H7 (cell line): ENCODE measurements at regions not wholly inside any gene's neighbourhood (a gene's known extent, or its start where the extent isn't known, plus 50 kb on each side); places are given as distances from the start of the nearest gene placed in this dataset.

ENCODE experiments used
- DNase-seq: peaks from one replicate; pipeline ENCODE4 v3.0.0; 2012
- H3K27me3 ChIP-seq: 2 replicates; pipeline ENCODE4 v1.6.0; 2011; ENCODE audit warnings: mild to moderate bottlenecking, low read length; ENCODE audit not compliant: control insufficient read depth, insufficient read depth
- H3K36me3 ChIP-seq: replicated peaks from 2 replicates; pipeline ENCODE4 v1.5.1; 2011; ENCODE audit warnings: low read length; ENCODE audit not compliant: control insufficient read depth, insufficient read depth
- H3K4me3 ChIP-seq: 2 replicates; pipeline ENCODE4 v1.5.1; 2011; ENCODE audit warnings: low read depth, mild to moderate bottlenecking, control low read depth, low read length, moderate library complexity; ENCODE audit not compliant: insufficient read depth

- Histone ChIP-seq H3K4me3 (no peak overlapping the region), H3K27me3 (no peaks in the 10 kb centered on the region), H3K36me3 (no peaks in the 10 kb centered on the region)
- no peak for DNase-seq
These were observed 309.9 kb upstream of the MGMT start for GRCh38 chr10:129157185-129157584.

GRCh38 chr10:129161150-129161549 lies 305.9 kb upstream of the MGMT start:
- DNase-seq, result peak; percentile 66
- no peaks in the 10 kb centered on the region for H3K36me3 ChIP-seq
- no peak overlapping the region for H3K4me3 ChIP-seq
- H3K27me3 ChIP-seq, result no peaks in the 10 kb centered on the region

- Histone ChIP-seq H3K4me3 (no peak overlapping the region), H3K27me3 (no peaks in the 10 kb centered on the region), H3K36me3 (no peaks in the 10 kb centered on the region)
- DNase-seq, result no peak
These were observed 303.5 kb upstream of the MGMT start for GRCh38 chr10:129163531-129163930.

- no peaks in the 10 kb centered on the region for H3K36me3 ChIP-seq
- H3K4me3 ChIP-seq, result no peak overlapping the region
- H3K27me3 ChIP-seq, result no peaks in the 10 kb centered on the region
- no peak for DNase-seq
These were observed 301.8 kb upstream of the MGMT start for GRCh38 chr10:129165076-129165720.

- Histone ChIP-seq H3K36me3 (no peaks in the 10 kb centered on the region), H3K27me3 (no peaks in the 10 kb centered on the region), H3K4me3 (no peak overlapping the region)
- DNase-seq, result no peak
These were observed 301.3 kb upstream of the MGMT start for GRCh38 chr10:129165770-129166169.

- Histone ChIP-seq H3K4me3 (no peak overlapping the region), H3K27me3 (no peaks in the 10 kb centered on the region), H3K36me3 (no peaks in the 10 kb centered on the region)
- DNase-seq, result no peak
These were observed 298.4 kb upstream of the MGMT start for GRCh38 chr10:129168660-129169059.

GRCh38 chr10:129169115-129169514 lies 297.9 kb upstream of the MGMT start:
- H3K36me3 ChIP-seq, result no peaks in the 10 kb centered on the region
- no peak overlapping the region for H3K4me3 ChIP-seq
- no peaks in the 10 kb centered on the region for H3K27me3 ChIP-seq
- no peak for DNase-seq

GRCh38 chr10:129170812-129171211 lies 296.2 kb upstream of the MGMT start:
- no peak overlapping the region for H3K4me3 ChIP-seq

GRCh38 chr10:129171812-129172211 lies 295.2 kb upstream of the MGMT start:
- Histone ChIP-seq H3K36me3 (no peaks in the 10 kb centered on the region), H3K27me3 (no peaks in the 10 kb centered on the region), H3K4me3 (no peak overlapping the region)
- no peak for DNase-seq

More at GRCh38 chr10:129170812-129171211, 296.2 kb upstream of the MGMT start:
- Histone ChIP-seq H3K36me3 (no peaks in the 10 kb centered on the region), H3K27me3 (no peaks in the 10 kb centered on the region)
- no peak for DNase-seq

- DNase-seq, result no peak
These were observed 292.6 kb upstream of the MGMT start for GRCh38 chr10:129174232-129175014.

GRCh38 chr10:129179245-129179971 lies 287.6 kb upstream of the MGMT start:
- H3K36me3 ChIP-seq, result no peaks in the 10 kb centered on the region
- DNase-seq, result no peak

More at GRCh38 chr10:129174232-129175014, 292.6 kb upstream of the MGMT start:
- Histone ChIP-seq H3K27me3 (no peaks in the 10 kb centered on the region), H3K4me3 (no peak overlapping the region), H3K36me3 (no peaks in the 10 kb centered on the region)

GRCh38 chr10:129179972-129180678 lies 286.9 kb upstream of the MGMT start:
- Histone ChIP-seq H3K27me3 (no peaks in the 10 kb centered on the region), H3K36me3 (no peaks in the 10 kb centered on the region), H3K4me3 (no peak overlapping the region)
- DNase-seq, result no peak

More at GRCh38 chr10:129179245-129179971, 287.6 kb upstream of the MGMT start:
- Histone ChIP-seq H3K27me3 (no peaks in the 10 kb centered on the region), H3K4me3 (no peak overlapping the region)

GRCh38 chr10:129184196-129184595 lies 282.8 kb upstream of the MGMT start:
- Histone ChIP-seq H3K4me3 (no peak overlapping the region), H3K36me3 (no peaks in the 10 kb centered on the region), H3K27me3 (no peaks in the 10 kb centered on the region)
- no peak for DNase-seq

GRCh38 chr10:129187331-129187730 lies 279.7 kb upstream of the MGMT start:
- DNase-seq, result no peak
- H3K36me3 ChIP-seq, result no peaks in the 10 kb centered on the region
- H3K4me3 ChIP-seq, result no peak overlapping the region
- no peaks in the 10 kb centered on the region for H3K27me3 ChIP-seq
